GM12865 (cell line): ENCODE measurements at regions not wholly inside any gene's neighbourhood (a gene's known extent, or its start where the extent isn't known, plus 50 kb on each side); places are given as distances from the start of the nearest gene placed in this dataset.

Source experiments
- DNase-seq: peaks from one replicate; pipeline ENCODE4 v3.0.0; 2010; ENCODE audit warnings: low read depth
- H3K4me3 ChIP-seq: 2 replicates; pipeline ENCODE4 v1.5.1; 2011; ENCODE audit warnings: mild to moderate bottlenecking, low read depth, low read length, control low read depth
- TF ChIP-seq, protein P1 (sequence below): IDR thresholded peaks from 2 replicates; pipeline ENCODE4 v1.5.1; 2011; ENCODE audit warnings: low read length, control low read depth, low read depth, inconsistent platforms; ENCODE audit not compliant: insufficient read depth; ENCODE audit errors: missing control alignments

DNA sequence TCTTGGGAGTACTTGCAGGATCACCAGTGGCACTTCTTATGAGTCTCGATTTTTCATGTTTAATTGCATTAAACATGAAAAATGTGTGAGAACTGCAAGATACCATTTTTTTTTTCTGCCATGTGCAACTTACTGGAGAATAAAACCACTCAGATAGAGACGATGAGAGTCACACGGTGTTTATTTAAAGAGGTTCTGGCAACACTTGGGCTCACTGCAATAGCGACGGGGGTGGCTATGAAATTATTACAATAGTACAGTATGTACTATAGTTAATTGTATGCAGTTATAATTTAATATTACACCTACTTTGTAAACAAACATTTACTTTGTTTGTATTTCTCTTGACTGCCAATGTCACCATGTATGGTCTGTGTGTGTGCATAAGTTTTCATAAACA is 479.8 kb downstream of the NUP35 start:
- TF ChIP-seq, protein P1, sequence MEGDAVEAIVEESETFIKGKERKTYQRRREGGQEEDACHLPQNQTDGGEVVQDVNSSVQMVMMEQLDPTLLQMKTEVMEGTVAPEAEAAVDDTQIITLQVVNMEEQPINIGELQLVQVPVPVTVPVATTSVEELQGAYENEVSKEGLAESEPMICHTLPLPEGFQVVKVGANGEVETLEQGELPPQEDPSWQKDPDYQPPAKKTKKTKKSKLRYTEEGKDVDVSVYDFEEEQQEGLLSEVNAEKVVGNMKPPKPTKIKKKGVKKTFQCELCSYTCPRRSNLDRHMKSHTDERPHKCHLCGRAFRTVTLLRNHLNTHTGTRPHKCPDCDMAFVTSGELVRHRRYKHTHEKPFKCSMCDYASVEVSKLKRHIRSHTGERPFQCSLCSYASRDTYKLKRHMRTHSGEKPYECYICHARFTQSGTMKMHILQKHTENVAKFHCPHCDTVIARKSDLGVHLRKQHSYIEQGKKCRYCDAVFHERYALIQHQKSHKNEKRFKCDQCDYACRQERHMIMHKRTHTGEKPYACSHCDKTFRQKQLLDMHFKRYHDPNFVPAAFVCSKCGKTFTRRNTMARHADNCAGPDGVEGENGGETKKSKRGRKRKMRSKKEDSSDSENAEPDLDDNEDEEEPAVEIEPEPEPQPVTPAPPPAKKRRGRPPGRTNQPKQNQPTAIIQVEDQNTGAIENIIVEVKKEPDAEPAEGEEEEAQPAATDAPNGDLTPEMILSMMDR, result no peak
- DNase-seq, result no peak
- no peak overlapping the region for H3K4me3 ChIP-seq

DNA sequence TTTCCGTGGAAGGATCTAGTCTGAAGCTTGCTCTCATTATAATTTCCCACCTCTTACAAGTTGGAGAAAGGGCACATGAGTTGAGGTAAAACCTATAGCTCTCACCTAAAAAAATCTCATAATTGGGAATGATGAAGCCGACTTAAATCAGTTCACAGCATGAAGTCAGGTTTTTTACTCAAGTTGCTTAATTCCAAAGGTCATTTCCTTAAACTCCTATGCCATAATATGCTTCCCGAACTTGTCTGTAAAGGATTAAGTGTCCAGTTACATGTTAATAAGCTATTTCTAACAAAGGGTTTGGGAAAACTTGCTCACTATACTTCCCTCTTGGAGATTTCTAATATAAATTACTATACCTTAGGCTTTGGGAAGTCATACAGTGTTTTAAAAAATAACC is 481.2 kb downstream of the NUP35 start:
- TF ChIP-seq, protein P1, result no peak
- H3K4me3 ChIP-seq, result no peak overlapping the region
- no peak for DNase-seq

DNA sequence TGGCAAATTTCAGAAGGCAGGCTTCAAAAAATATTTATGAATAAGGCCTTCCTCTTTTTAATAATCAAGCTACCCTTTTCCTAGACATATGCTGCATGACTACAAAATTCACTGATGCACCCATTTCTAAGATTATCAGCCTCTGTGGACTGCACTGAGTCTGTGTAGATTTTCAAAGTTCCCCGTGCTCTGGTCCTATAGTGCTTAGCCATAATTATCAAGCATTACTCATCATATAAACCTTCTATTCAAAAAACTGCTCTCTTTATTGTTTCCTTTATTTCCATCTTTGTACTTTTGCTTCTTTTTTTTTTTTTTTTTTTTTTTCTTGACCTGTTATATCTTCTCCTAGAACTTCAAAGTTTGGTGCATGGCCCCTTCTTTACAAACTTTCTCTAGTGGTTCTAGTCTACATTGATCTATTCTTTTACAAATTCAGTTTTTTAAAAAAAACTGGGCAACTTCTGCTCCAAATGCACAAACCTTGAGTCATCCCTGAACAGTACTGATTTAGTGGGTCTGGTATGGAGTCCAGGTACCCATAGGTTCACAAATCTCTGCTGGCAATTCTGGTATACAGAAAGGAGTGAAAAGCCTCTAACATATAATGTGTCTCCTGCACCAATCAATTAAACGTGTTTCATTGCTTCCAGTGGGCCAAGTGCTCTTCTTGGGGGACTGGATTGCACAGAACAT is 481.9 kb downstream of the NUP35 start:
- no peak overlapping the region for H3K4me3 ChIP-seq
- DNase-seq, result no peak
- TF ChIP-seq, protein P1, result no peak

DNA sequence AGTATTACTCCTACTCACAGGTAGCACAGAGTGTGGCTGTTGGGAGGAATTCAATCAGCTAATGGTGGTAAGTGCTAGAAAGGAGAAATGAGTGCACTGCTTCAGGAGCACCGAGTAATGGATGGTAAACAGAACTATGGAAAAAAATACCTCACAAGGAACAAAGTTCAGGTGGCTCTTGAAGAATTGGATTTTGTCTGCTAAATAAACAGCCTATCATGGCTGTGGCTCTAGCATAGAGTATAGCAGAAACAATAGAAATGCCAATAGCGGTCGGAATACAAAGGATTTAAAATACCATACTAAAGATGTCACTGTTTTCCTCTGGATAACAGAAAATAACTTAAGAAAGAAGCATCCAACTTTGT is 482.5 kb downstream of the NUP35 start:
- DNase-seq, result no peak
- TF ChIP-seq, protein P1, result no peak
- no peak overlapping the region for H3K4me3 ChIP-seq

DNA sequence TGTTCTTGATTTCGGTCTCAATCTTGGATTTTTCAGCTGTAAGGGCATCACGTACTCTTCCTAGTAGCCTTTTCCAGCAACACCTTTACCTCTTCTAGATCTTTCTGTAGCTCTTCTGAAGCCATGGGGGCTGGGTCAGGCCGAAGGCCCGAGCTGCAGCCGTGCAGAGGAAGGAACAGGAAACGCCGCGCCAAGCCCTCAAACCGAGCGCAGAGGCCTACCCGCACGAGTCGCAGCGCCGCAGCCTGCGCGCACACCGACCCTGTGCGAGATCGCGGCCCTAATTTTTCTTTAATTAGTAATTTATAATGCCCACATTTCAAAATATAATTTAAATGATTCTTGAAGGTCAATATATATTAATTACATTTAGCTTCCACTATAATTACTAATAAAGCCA is 483.8 kb downstream of the NUP35 start:
- DNase-seq, result no peak
- TF ChIP-seq, protein P1, result no peak
- H3K4me3 ChIP-seq, result no peak overlapping the region

DNA sequence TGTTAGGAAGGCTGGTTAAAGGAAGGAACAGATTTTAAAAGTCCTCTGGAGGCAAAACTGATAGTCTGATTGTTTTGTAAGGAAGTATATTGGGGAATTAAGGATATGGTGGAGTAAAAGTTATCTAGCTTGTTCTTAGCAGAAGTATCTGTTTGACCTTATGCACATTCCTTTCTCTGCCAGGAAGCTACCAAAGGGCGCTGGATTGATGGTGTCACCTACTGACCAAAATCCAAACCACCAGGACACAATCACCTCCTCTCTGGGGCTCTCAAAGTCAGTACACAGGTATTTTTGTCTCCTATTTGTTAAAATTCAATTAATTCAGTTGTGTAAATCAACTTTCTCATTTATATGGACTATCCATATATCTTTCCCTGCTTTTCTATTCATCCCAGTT is 484.5 kb downstream of the NUP35 start:
- H3K4me3 ChIP-seq, result no peak overlapping the region
- TF ChIP-seq, protein P1, result no peak
- DNase-seq, result no peak

DNA sequence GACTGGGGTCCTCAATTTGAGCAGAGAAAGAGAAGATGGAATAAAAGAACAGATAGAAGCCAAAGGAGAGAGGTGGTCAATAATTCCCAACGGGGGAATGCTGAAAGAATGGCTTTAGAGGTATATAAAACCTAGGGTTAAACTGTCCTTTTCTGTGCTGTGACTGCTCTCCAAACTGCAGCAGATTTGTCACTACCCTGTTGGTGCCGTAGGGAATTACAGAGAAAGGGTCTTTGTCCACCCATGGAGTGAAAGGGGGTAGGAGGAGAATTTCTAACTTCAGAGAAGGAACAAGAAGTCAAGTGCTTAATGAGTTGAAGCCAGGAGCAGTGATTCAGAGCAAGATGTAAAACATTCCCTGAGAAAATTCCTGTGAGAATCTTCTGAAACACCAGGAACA is 486.5 kb downstream of the NUP35 start:
- DNase-seq, result no peak
- TF ChIP-seq, protein P1, result no peak
- H3K4me3 ChIP-seq, result no peak overlapping the region
